Inferior parietal cortex (tissue), 1 donor: ENCODE measurements at regions not wholly inside any gene's neighbourhood (a gene's known extent, or its start where the extent isn't known, plus 50 kb on each side); places are given as distances from the start of the nearest gene placed in this dataset.
"Not testable (repeated sequence)": the region's sequence is repeated elsewhere in the genome, so short reads cannot be mapped to it uniquely, and the experiment has no call there.

Experiments
- DNase-seq: peaks from one replicate; pipeline ENCODE4 v3.0.0-alpha.2; 2016; ENCODE audit errors: extremely low spot score

DNA sequence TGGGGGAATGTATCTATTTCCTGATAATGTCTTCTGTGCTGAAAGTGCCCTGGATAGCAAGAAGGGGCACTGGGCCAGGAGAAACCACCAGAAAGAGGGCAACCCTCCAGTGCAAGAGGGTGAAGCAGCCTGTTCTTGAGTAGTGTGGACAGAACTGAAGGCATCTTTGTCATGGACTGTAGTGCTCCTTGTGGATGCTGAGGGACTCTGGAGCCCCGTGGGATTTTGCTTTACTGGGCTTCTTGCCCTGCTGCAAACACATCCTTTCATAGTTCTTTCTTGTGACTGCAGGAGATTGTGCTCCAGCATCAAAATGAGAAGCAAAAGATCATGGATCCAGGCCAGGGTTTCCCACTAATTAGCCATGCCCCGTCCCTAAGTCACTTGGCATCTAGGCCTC lies 300.6 kb downstream of the ZNF326 start:
- no peak for DNase-seq

DNA sequence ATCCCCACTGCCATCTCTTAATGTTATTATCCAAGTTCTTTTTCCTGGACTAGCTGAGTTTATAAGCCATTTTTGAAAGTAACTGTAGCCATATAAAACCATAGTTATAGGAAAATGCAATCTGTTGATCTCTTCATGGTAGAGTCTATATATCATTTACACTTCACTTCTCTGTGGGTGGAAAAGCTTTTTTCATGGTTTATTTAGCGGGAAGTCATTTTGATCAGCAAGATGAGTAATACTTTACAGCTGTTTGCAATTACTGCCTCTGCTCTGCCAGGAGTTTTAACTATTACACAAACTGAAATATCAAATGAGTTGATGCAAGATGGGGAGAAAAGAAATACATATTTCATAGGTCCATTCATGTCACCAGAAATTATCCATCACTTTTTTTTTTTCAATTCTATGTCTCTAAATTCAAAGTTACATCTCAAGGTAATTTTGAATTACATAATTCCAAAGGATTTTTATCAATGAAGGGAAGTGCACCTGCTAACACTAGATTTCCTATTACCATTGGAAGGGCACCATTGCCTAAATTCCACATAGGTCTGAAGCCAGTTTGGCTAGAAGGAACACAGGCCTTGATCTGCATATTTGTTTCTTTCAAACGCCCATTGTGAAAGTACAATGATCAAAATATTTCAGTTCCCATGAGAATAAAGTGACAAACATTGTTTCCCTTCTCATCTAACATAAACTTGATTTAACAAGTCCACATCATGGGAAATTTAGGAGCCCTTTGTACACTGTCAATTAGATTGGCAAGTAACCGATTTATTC lies 296.7 kb downstream of the ZNF326 start:
- DNase-seq = no peak

DNA sequence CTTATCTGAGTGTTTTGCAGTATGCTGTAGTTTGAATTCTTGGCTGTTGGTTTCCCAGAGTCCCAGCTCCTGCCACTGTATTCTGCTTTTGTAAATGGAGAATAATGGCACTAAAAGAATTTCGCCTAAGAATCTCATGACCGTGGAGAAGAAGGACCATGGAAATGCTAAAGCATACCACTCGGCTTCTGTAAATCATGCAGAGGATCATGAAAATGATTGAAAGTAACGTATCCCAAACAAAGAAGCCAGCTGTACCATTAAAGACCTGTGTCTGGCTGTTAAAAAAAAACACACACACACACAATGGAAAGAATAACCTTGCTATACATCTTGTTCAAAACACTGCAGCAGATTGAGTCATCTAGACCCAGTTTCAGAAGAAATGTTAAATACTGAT lies 287.9 kb downstream of the ZNF326 start:
- no peak for DNase-seq

DNA sequence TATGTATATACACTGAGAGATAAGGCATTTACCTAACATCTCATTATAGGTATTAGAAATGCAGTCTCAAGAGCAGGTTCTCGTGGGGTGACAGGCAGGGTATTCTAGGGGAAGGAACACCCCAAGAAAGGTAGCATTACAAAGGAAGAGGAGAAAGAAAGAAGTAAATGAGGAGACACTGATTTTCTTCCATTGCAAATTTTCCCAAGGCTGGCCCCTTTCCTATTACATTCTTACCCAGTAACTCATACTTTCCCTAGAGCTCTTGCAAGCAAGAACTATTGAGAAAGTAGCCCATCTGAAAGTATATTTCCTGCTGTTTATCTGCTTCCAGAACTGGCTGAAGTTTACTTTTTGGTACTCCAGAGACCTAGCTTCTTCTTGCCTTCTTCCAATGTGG lies 287.0 kb downstream of the ZNF326 start:
- not testable (repeated sequence) for DNase-seq

DNA sequence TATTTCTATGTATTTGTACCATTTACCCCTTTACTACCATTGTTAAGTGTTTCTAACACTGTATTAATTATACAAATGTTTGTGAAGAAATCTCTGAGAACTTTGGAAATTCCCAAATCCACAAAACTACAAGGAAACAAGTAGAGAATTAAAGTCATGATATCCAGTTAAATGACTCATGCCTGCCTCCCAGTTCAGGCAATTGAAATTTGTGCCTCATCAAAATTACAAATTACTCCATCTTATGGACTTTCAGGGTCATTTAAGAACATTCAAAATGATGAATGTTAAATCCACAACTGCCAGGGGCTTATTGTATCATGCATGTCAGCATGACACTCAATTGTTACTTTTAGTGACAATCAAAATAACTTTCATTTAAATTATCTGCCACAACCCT lies 282.4 kb downstream of the ZNF326 start:
- DNase-seq = no peak

DNA sequence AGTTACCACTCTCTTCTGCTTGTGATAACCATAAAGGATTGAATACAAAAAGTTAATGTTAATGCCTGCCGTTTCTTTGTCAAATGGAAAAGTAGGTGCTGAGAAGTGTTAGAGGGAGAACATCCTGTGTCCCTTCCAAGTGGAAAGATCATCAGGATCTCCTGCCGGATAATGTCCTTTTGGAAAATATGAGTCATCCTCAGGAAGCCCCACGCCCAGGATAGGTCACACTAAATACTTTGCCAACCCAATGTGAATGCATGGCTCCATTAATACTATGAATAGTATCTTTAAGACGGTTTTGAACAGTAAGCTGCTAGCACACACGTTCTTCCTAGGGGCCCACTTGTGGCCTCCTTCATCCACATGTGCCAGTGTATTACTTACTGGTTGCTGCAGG lies 279.5 kb downstream of the ZNF326 start:
- DNase-seq = no peak

DNA sequence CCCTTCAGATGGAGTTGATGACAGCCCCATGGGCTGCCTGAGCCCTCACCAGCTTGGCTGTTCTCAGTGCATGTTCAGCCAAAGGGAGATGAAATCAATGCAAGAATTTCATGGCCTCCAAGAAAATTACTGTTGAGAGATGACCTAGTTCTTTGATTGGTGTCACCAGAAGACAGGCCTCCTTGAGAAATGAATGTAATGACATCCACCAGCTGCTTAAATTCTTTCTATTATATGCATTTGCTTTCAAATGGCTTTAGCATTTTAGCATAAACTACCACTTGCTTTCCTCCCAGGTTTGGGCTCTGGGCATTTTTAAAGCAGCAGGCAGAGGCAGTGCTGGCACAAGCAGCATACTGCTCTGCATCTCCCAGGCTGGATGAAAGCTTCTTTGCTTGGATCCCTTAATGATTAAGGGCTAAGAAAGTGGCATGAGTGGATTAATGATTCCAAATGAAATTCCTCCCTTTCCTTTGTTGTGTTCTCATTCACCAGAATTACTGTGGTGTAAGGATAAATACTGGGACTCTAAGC lies 278.4 kb downstream of the ZNF326 start:
- DNase-seq = no peak

DNA sequence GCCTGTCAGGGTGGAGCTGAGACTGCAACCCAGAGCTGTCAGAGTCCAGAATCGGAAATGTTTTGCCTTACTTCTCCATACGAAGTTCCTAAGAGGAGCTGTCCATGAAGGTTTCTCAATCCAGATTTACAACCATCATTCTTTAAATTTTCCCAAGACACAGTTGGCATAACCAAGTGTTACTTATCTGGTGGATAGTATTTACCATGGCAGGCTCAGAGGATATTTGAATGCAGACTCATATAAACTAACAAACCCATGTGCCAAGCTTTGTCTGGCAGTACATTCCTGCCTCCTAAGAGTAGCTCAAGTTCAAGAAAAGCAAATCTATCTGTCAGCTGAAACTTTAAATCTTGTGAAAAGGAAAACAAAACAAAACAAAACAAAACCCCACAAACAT lies 267.9 kb downstream of the ZNF326 start:
- no peak for DNase-seq

DNA sequence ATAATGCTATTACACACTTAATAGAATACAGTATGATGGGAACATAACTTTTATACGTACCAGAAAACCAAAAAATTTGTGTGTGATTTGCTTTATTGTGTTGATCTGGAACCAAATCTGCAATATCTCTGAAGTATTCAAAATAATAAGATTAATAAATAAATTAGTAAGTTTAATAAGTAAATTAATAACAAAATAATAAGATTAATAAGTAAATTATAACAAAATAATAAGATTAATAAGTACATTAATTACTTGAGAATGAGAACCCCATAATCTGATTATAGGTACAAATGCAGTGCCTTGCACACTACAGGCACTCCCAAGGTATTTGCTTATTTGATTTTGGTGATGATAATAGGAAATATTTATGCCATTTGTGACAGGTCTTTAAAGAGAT lies 267.4 kb downstream of the ZNF326 start:
- no peak for DNase-seq

DNA sequence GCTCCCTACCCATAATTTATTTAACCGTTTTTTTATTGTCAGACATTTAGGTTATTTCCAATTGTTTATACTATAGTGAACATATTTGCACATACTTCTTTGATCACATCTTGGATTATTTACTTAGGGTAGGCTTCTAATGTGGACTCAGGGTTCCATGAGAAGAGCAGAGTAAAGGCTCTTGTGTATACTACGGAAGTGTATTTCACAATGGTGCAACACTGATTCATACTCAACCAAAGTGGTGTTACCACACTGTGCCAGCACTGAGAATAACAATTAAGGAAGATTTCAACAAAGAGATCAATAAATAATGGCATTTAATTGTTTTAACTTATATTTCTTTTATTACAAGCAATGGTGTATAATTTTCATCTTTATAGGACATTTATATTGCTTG lies 251.2 kb downstream of the ZNF326 start:
- no peak for DNase-seq

DNA sequence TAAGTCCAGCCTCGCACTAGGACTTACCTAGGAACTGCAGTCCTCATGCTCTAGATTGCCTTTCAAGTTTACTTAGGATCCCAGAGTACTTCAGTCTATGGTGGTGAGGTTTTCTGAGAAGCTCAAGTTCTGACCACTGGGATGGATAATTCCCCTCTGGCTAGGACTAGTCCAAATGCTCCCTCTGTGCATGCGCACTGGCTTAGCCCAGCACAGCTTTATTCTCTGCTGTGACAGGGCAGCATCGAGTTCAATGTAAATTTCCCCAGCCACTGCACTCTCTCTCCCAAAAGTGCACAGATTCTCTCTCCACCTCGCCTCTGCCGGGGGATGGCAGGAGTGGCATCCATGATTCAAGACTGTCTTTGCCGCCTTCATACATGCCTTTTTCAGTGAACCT lies 241.6 kb downstream of the ZNF326 start:
- no peak for DNase-seq

DNA sequence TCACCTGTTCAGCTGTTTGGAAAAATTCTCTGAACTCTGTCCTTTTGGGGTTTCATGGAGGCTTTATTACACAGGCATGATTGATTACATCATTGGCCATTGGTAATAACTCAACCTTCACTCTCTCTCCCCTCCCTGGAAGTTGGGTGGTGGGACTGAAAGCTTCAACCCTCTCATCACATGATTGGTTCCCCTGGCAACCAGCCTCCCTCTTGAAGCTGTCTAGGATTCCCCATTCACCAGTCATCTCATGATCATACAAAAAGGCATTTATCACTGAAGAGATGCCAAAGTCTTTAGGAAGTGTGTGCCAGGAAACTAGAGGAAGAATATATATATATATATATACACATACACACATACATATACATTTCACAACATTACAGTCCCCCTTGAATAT lies 228.5 kb downstream of the ZNF326 start:
- no peak for DNase-seq

DNA sequence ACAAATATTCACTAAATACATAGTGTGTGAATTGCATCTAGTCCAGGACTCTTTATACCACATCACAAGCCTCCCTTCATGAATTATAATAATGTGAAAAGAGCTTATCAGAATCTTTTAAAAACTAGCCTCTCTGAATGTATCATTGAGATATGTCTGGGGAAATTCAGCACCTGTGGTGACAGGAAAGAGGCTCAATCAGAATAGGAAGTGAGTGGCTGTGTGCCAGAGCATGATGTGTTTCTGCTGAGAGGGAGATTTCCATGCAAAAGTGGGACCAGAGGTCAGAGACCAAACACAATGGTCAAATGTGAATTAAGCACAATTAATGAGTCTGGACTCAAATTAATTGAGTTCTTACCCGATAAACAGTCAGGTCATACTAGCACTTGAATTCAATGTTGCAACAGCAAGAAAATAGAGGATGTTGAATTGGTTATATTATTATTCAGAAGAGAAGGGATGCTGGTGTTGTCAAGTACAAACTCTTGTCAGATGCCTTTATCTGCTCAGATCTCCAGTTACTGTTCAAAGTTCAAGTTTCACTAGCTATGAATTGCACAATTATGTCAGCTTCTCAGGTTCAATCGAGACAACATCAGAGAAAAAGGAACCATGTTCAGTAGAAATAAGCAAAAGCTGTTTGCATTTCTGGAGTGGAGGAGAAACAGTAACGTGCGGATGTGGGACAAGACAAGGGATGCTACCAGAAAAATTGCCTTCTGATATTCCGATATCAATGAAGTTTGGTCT lies 226.2 kb downstream of the ZNF326 start:
- no peak for DNase-seq

DNA sequence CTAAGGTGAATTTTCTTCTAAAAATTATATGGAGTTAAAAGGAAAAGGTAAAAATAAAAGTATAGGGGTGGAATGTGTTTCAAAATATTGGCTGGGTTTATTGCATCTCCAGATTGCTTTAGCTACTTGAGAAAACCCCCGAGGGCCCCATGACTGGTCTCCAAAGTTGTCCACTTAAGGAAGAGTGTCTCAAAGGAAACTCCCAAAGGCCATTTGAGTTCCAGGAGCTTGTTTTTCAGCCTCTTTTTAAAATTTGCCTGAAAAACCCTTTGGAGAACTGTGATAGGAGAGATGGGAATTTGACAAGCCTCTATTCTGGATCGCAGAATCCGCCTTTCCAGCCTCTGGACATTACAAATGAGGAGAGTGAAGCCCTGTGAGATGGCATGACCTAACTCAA lies 225.6 kb downstream of the ZNF326 start:
- no peak for DNase-seq

DNA sequence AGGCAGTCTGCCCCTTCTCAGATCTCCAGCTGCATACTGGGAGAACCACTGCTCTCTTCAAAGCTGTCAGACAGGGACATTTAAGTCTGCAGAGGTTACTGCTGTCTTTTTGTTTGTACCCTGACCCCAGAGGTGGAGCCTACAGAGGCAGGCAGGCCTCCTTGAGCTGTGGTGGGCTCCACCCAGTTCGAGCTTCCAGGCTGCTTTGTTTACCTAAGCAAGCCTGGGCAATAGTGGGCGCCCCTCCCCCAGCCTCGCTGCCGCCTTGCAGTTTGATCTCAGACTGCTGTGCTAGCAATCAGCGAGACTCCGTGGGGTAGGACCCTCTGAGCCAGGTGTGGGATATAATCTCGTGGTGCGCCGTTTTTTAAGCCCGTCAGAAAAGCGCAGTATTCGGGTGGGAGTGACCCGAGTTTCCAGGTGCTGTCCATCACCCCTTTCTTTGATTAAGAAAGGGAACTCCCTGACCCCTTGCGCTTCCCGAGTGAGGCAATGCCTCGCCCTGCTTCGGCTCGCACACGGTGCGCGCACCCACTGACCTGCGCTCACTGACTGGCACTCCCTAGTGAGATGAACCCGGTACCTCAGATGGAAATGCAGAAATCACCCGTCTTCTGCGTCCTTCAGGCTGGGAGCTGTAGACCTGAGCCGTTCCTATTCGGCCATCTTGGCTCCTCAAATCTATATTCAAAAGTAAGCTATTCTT lies 224.4 kb downstream of the ZNF326 start:
- not testable (repeated sequence) for DNase-seq

DNA sequence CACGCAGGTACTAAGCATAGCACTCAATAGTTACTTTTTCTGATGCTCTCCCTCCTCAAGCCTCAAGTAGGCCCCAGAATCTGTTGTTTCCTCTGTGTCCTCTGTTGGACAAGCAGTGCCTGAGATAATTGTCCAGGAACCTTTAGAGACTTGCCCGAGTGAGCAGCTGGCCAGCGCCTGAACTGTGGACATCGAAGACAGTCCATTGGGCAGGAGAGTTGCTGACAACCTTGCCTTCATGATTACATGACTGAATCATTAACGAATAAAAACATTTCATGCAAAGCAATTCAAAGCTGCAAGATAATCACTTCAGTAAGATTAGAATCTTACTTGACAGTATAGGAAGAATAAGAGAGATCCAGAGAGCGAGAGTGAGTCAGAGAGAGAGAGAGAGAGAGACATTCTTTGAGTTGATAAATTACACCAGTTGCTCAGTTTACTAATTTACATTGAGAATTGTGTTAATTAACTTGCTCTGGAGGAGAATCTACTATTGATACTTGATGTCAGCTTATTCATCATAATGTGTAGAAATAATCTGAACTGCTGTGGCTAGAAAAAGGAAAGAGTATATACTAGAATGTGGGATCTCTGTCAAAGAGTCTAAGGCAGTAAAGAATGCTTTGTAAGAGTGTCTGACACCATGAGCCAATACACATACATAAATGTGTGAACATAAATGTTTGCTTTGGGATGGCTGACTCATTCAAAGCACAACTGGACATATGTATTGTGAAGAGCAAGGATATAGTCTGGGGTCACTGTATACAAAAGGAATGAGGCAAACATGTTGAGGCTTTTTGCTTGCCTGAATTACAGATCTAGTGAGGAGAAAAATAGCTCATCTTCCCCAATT lies 216.0 kb downstream of the ZNF326 start:
- DNase-seq = no peak

DNA sequence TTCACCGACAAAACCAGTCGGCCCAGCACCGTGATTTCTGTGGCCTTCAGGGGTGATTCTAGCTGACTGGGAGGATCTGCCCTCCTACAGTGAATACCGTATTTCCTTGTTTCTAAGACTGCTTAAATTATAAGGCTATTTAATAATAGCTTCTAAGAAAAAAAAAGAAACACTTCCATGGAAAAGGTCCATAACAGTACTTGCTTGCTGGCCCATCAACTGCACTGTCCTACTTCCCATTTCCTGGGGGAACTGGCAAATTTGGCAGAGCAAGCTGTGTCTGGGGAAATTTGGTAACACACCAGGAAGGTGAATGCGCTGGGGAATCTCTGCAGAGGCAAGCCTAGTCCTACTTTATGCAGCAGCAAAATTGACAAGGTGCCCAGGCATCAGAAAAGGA lies 214.0 kb downstream of the ZNF326 start:
- no peak for DNase-seq

DNA sequence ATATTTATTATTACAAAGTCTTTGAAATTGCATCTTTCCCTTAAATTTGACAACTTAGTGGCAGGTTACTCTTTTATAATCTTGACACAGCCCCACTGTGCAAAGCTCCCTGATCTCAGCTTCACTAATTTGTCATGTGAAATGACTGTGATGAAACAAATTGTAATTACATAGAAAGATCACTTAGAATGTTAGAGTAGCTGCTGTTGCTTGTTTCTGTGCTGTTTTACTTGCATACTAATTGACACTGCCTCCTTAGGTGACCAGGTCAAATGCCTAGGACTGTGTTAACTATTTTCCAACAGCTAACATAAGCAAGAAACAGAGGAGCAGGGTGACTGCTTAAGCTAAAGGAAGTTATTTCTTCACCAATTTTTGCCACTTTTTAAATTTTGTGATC lies 211.3 kb downstream of the ZNF326 start:
- DNase-seq = no peak

DNA sequence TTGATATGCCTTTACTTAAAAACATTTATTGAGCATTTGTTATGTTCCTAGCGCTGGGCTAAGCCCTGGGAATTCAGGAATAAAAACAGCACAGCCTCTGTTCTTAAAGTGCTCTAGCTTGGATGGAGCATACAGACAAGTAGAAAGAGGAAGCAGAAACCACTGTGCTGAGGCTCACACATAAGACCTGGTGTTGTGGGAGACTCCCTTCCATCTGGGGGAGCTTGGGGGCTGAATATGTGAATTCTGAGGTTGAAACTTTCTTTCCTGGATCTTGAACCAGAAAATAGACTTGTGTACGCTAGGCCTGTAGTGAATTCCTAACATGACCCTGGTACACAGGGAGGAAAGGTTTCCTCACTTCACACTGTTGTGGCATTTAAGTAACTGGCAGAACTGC lies 209.9 kb downstream of the ZNF326 start:
- DNase-seq = no peak

DNA sequence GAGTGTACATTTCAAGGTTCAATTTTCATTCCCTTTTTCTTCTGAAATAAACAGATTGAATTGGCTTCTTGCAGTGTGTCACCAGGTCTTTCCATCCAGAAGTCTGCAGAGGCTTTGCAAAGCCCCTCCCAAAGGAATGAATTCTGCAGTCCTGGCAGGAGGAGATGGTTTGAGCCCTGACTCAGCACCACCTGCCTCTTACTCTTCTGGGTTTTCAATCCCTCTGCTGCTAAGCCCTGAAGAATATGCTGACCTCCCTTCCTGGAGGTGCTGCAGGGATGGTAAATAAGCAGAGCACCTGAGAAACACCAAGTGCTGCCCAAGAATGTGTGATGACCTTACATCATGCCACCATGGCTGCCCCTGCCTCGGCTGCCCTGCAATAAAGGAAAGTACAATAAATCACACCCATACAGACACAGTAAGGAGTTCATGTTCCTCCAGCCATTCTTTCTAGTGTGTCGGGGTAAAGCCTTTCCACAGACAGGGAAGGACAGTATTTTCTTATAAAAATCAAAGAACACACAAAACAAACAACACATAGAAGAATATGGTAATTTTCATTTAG lies 209.2 kb downstream of the ZNF326 start:
- DNase-seq = no peak
